Ishikawa (cell line): ENCODE measurements at regions not wholly inside any gene's neighbourhood (a gene's known extent, or its start where the extent isn't known, plus 50 kb on each side); places are given as distances from the start of the nearest gene placed in this dataset.

Experiments used
- EP300 ChIP-seq: IDR thresholded peaks from 2 replicates; pipeline ENCODE4 v1.6.1; 2012; ENCODE audit warnings: borderline replicate concordance
- RAD21 ChIP-seq: IDR thresholded peaks from 2 replicates; pipeline ENCODE4 v1.6.1; 2012; ENCODE audit warnings: low read depth
- TCF12 ChIP-seq: IDR thresholded peaks from 2 replicates; pipeline ENCODE4 v1.6.1; 2012; ENCODE audit warnings: low read depth
- YY1 ChIP-seq: IDR thresholded peaks from 2 replicates; pipeline ENCODE4 v1.6.1; 2012; ENCODE audit warnings: low read depth
- TF ChIP-seq, protein P1 (sequence below): IDR thresholded peaks from 2 replicates; pipeline ENCODE4 v1.6.1; 2012; ENCODE audit warnings: low read depth, mild to moderate bottlenecking

DNA sequence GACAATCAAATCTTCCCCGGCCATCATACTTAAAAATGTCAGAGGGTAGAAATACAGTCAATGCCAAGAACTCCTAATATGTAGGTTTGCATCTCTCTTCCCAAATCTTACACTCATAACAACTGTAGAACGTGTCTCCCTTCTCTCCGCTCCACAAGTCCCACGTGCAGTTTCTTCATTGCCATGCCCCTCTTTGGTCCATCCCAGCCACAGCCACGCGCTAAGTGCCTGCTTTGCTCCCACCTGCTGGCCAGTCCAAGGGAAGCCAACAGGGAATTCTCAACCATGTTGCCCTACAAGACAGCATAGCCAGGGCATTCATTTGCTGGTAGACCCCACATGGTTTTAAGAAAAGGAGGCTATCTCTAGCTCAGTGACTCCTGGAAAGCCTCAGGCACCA, 420.6 kb upstream of the ISX start:
- TF ChIP-seq EP300 (no peak), RAD21 (no peak), TCF12 (no peak), YY1 (no peak)
- TF ChIP-seq, protein P1, sequence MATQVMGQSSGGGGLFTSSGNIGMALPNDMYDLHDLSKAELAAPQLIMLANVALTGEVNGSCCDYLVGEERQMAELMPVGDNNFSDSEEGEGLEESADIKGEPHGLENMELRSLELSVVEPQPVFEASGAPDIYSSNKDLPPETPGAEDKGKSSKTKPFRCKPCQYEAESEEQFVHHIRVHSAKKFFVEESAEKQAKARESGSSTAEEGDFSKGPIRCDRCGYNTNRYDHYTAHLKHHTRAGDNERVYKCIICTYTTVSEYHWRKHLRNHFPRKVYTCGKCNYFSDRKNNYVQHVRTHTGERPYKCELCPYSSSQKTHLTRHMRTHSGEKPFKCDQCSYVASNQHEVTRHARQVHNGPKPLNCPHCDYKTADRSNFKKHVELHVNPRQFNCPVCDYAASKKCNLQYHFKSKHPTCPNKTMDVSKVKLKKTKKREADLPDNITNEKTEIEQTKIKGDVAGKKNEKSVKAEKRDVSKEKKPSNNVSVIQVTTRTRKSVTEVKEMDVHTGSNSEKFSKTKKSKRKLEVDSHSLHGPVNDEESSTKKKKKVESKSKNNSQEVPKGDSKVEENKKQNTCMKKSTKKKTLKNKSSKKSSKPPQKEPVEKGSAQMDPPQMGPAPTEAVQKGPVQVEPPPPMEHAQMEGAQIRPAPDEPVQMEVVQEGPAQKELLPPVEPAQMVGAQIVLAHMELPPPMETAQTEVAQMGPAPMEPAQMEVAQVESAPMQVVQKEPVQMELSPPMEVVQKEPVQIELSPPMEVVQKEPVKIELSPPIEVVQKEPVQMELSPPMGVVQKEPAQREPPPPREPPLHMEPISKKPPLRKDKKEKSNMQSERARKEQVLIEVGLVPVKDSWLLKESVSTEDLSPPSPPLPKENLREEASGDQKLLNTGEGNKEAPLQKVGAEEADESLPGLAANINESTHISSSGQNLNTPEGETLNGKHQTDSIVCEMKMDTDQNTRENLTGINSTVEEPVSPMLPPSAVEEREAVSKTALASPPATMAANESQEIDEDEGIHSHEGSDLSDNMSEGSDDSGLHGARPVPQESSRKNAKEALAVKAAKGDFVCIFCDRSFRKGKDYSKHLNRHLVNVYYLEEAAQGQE: no peak
